ENCODE measurements at regions not wholly inside any gene's neighbourhood (a gene's known extent, or its start where the extent isn't known, plus 50 kb on each side); places are given as distances from the start of the nearest gene placed in this dataset.

GRCh38 chrX:80098038-80098437 is 83.5 kb downstream of the TBX22 start:
- Mint-ChIP-seq H3K36me3 (ENCODE audit: low read depth) (no peaks in the 10 kb centered on the region), H3K4me3 (no peak overlapping the region), H3K9me3 (ENCODE audit: insufficient read depth) (no peaks in the 10 kb centered on the region), H3K27me3 (ENCODE audit: low read depth) (no peaks in the 10 kb centered on the region), H3K27ac (no peak overlapping the region), H3K4me1 (ENCODE audit: low read depth) (no peaks in the 10 kb centered on the region)
- ATAC-seq (no peak), DNase-seq (no peak)
- POLR2A ChIA-PET, result no interaction called here
- CTCF ChIA-PET, result no interaction called here

- POLR2A ChIA-PET, result no interaction called here
- H3K36me3 Mint-ChIP-seq (ENCODE audit: low read depth), result no peaks in the 10 kb centered on the region
- CTCF ChIA-PET, result no interaction called here
- no peaks in the 10 kb centered on the region for H3K4me1 Mint-ChIP-seq (ENCODE audit: low read depth)
- ATAC-seq, result no peak
- no peaks in the 10 kb centered on the region for H3K9me3 Mint-ChIP-seq (ENCODE audit: insufficient read depth)
- H3K27ac Mint-ChIP-seq, result no peak overlapping the region
- H3K27me3 Mint-ChIP-seq (ENCODE audit: low read depth), result no peaks in the 10 kb centered on the region
- H3K4me3 Mint-ChIP-seq, result no peak overlapping the region
- DNase-seq, result no peak
Observed at GRCh38 chrX:80120335-80120734, 105.8 kb downstream of the TBX22 start.

- DNase-seq (no peak), ATAC-seq (no peak)
- Mint-ChIP-seq H3K9me3 (ENCODE audit: insufficient read depth) (no peaks in the 10 kb centered on the region), H3K27ac (no peak overlapping the region), H3K27me3 (ENCODE audit: low read depth) (no peaks in the 10 kb centered on the region), H3K4me1 (ENCODE audit: low read depth) (no peaks in the 10 kb centered on the region), H3K4me3 (no peak overlapping the region), H3K36me3 (ENCODE audit: low read depth) (no peaks in the 10 kb centered on the region)
- POLR2A ChIA-PET, result no interaction called here
- CTCF ChIA-PET, result no interaction called here
Observed at GRCh38 chrX:80138938-80139337, 124.4 kb downstream of the TBX22 start.

- ChIA-PET CTCF (no interaction called here), POLR2A (no interaction called here)
- Mint-ChIP-seq H3K4me3 (no peak overlapping the region), H3K4me1 (ENCODE audit: low read depth) (no peaks in the 10 kb centered on the region), H3K36me3 (ENCODE audit: low read depth) (no peaks in the 10 kb centered on the region), H3K27me3 (ENCODE audit: low read depth) (no peaks in the 10 kb centered on the region), H3K27ac (no peak overlapping the region), H3K9me3 (ENCODE audit: insufficient read depth) (no peaks in the 10 kb centered on the region)
- DNase-seq (no peak), ATAC-seq (no peak)
Observed at GRCh38 chrX:80139564-80139963, 125.0 kb downstream of the TBX22 start.

GRCh38 chrX:80170581-80170980 is 156.0 kb downstream of the TBX22 start:
- H3K4me3 Mint-ChIP-seq, result no peak overlapping the region
- no peak overlapping the region for H3K27ac Mint-ChIP-seq
- no peaks in the 10 kb centered on the region for H3K9me3 Mint-ChIP-seq (ENCODE audit: insufficient read depth)
- H3K36me3 Mint-ChIP-seq (ENCODE audit: low read depth), result no peaks in the 10 kb centered on the region
- no peak for DNase-seq
- no peaks in the 10 kb centered on the region for H3K4me1 Mint-ChIP-seq (ENCODE audit: low read depth)
- ATAC-seq, result no peak
- POLR2A ChIA-PET, result no interaction called here
- CTCF ChIA-PET, result no interaction called here
- no peaks in the 10 kb centered on the region for H3K27me3 Mint-ChIP-seq (ENCODE audit: low read depth)

- Mint-ChIP-seq H3K4me3 (no peak overlapping the region), H3K9me3 (ENCODE audit: insufficient read depth) (no peaks in the 10 kb centered on the region), H3K4me1 (ENCODE audit: low read depth) (no peaks in the 10 kb centered on the region), H3K27me3 (ENCODE audit: low read depth) (no peaks in the 10 kb centered on the region), H3K36me3 (ENCODE audit: low read depth) (no peaks in the 10 kb centered on the region), H3K27ac (no peak overlapping the region)
- ChIA-PET POLR2A (no interaction called here), CTCF (no interaction called here)
- no peak for ATAC-seq
- no peak for DNase-seq
Observed at GRCh38 chrX:80173261-80173660, 158.7 kb downstream of the TBX22 start.

- H3K27me3 Mint-ChIP-seq (ENCODE audit: low read depth), result no peaks in the 10 kb centered on the region
- H3K4me3 Mint-ChIP-seq, result no peak overlapping the region
- no peaks in the 10 kb centered on the region for H3K9me3 Mint-ChIP-seq (ENCODE audit: insufficient read depth)
- POLR2A ChIA-PET, result no interaction called here
- no peak for ATAC-seq
- CTCF ChIA-PET, result no interaction called here
- no peaks in the 10 kb centered on the region for H3K4me1 Mint-ChIP-seq (ENCODE audit: low read depth)
- no peak overlapping the region for H3K27ac Mint-ChIP-seq
- DNase-seq, result no peak
- no peaks in the 10 kb centered on the region for H3K36me3 Mint-ChIP-seq (ENCODE audit: low read depth)
Observed at GRCh38 chrX:80174925-80175574, 160.5 kb downstream of the TBX22 start.

- CTCF ChIA-PET, result interaction anchor here (0.6 kb wide), 1 partner anchor 51 kb away, joined by 3 read pairs; no protein-coding TSS in a partner anchor
Observed at GRCh38 chrX:80181079-80181478, 166.5 kb downstream of the TBX22 start.

GRCh38 chrX:80184854-80185253 is 170.3 kb downstream of the TBX22 start:
- ATAC-seq (no peak), DNase-seq (no peak)
- no peak overlapping the region for H3K27ac Mint-ChIP-seq
- no peaks in the 10 kb centered on the region for H3K4me1 Mint-ChIP-seq (ENCODE audit: low read depth)
- ChIA-PET POLR2A (no interaction called here), CTCF (no interaction called here)
- H3K4me3 Mint-ChIP-seq, result no peak overlapping the region
- H3K9me3 Mint-ChIP-seq (ENCODE audit: insufficient read depth), result no peaks in the 10 kb centered on the region
- no peaks in the 10 kb centered on the region for H3K36me3 Mint-ChIP-seq (ENCODE audit: low read depth)
- no peaks in the 10 kb centered on the region for H3K27me3 Mint-ChIP-seq (ENCODE audit: low read depth)

More at GRCh38 chrX:80181079-80181478, 166.5 kb downstream of the TBX22 start:
- no peaks in the 10 kb centered on the region for H3K9me3 Mint-ChIP-seq (ENCODE audit: insufficient read depth)
- no peak overlapping the region for H3K27ac Mint-ChIP-seq
- no peaks in the 10 kb centered on the region for H3K36me3 Mint-ChIP-seq (ENCODE audit: low read depth)
- H3K4me3 Mint-ChIP-seq, result no peak overlapping the region
- DNase-seq (no peak), ATAC-seq (no peak)
- H3K4me1 Mint-ChIP-seq (ENCODE audit: low read depth), result no peaks in the 10 kb centered on the region
- POLR2A ChIA-PET, result no interaction called here
- no peaks in the 10 kb centered on the region for H3K27me3 Mint-ChIP-seq (ENCODE audit: low read depth)

GRCh38 chrX:80206647-80207046 is 192.1 kb downstream of the TBX22 start:
- POLR2A ChIA-PET, result no interaction called here

GRCh38 chrX:80207327-80207726 is 192.8 kb downstream of the TBX22 start:
- Mint-ChIP-seq H3K27me3 (ENCODE audit: low read depth) (no peaks in the 10 kb centered on the region), H3K4me3 (no peak overlapping the region), H3K4me1 (ENCODE audit: low read depth) (no peaks in the 10 kb centered on the region), H3K36me3 (ENCODE audit: low read depth) (no peaks in the 10 kb centered on the region), H3K27ac (no peak overlapping the region), H3K9me3 (ENCODE audit: insufficient read depth) (no peaks in the 10 kb centered on the region)
- ATAC-seq (no peak), DNase-seq (no peak)
- ChIA-PET CTCF (no interaction called here), POLR2A (no interaction called here)

More at GRCh38 chrX:80206647-80207046, 192.1 kb downstream of the TBX22 start:
- H3K9me3 Mint-ChIP-seq (ENCODE audit: insufficient read depth), result no peaks in the 10 kb centered on the region
- H3K4me1 Mint-ChIP-seq (ENCODE audit: low read depth), result no peaks in the 10 kb centered on the region
- no peaks in the 10 kb centered on the region for H3K27me3 Mint-ChIP-seq (ENCODE audit: low read depth)
- ATAC-seq (no peak), DNase-seq (no peak)
- no peaks in the 10 kb centered on the region for H3K36me3 Mint-ChIP-seq (ENCODE audit: low read depth)
- H3K27ac Mint-ChIP-seq, result no peak overlapping the region
- CTCF ChIA-PET, result no interaction called here
- H3K4me3 Mint-ChIP-seq, result no peak overlapping the region

GRCh38 chrX:80216086-80216485 is 201.5 kb downstream of the TBX22 start:
- H3K4me1 Mint-ChIP-seq (ENCODE audit: low read depth), result no peaks in the 10 kb centered on the region
- no peaks in the 10 kb centered on the region for H3K36me3 Mint-ChIP-seq (ENCODE audit: low read depth)
- H3K27me3 Mint-ChIP-seq (ENCODE audit: low read depth), result no peaks in the 10 kb centered on the region
- no peak for DNase-seq
- no peak overlapping the region for H3K4me3 Mint-ChIP-seq
- ChIA-PET POLR2A (no interaction called here), CTCF (no interaction called here)
- no peak overlapping the region for H3K27ac Mint-ChIP-seq
- H3K9me3 Mint-ChIP-seq (ENCODE audit: insufficient read depth), result peaks cover 2% of the 10 kb centered on the region
- ATAC-seq, result no peak

GRCh38 chrX:80223982-80224579 is 196.2 kb upstream of the TENT5D start:
- H3K36me3 Mint-ChIP-seq (ENCODE audit: low read depth), result no peaks in the 10 kb centered on the region
- ChIA-PET CTCF (no interaction called here), POLR2A (no interaction called here)
- H3K4me1 Mint-ChIP-seq (ENCODE audit: low read depth), result no peaks in the 10 kb centered on the region
- no peaks in the 10 kb centered on the region for H3K27me3 Mint-ChIP-seq (ENCODE audit: low read depth)
- ATAC-seq, result no peak
- no peak overlapping the region for H3K27ac Mint-ChIP-seq
- H3K9me3 Mint-ChIP-seq (ENCODE audit: insufficient read depth), result peaks cover 2% of the 10 kb centered on the region
- H3K4me3 Mint-ChIP-seq, result no peak overlapping the region
- DNase-seq, result no peak
